ENCODE measurements at regions not wholly inside any gene's neighbourhood (a gene's known extent, or its start where the extent isn't known, plus 50 kb on each side); places are given as distances from the start of the nearest gene placed in this dataset.

- Histone ChIP-seq H3K36me3 (no peaks in the 10 kb centered on the region), H3K27me3 (replicated peaks in 1 of 7) (peaks cover 0 to 3% (median 0%) of the 10 kb centered on the region in 7 donors), H3K27ac (no peak overlapping the region), H3K4me3 (no peak overlapping the region), H3K9me3 (no peaks in the 10 kb centered on the region), H3K4me1 (no peaks in the 10 kb centered on the region)
- intact Hi-C loops (cut with DNase I; ENCODE audit: low total_unique reads) = no loop called here
- 55 to 71% (median 67%) methylated on average over 2 of the region's 2 CpGs for WGBS, 5 donors
- DNase-seq = no peak
- TF ChIP-seq POLR2A (IDR thresholded peaks at IDR 0.05) (no peak), POLR2AphosphoS5 (IDR thresholded peaks at IDR 0.05) (no peak)
- TF ChIP-seq, protein P1, sequence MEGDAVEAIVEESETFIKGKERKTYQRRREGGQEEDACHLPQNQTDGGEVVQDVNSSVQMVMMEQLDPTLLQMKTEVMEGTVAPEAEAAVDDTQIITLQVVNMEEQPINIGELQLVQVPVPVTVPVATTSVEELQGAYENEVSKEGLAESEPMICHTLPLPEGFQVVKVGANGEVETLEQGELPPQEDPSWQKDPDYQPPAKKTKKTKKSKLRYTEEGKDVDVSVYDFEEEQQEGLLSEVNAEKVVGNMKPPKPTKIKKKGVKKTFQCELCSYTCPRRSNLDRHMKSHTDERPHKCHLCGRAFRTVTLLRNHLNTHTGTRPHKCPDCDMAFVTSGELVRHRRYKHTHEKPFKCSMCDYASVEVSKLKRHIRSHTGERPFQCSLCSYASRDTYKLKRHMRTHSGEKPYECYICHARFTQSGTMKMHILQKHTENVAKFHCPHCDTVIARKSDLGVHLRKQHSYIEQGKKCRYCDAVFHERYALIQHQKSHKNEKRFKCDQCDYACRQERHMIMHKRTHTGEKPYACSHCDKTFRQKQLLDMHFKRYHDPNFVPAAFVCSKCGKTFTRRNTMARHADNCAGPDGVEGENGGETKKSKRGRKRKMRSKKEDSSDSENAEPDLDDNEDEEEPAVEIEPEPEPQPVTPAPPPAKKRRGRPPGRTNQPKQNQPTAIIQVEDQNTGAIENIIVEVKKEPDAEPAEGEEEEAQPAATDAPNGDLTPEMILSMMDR (IDR thresholded peaks at IDR 0.05 in 8 of 11, conservative IDR thresholded peaks at IDR 0.05 in 3 of 11) = no peak
Observed at GRCh38 chr6:87941556-87942358, 105.9 kb upstream of the SPACA1 start.

- no peaks in the 10 kb centered on the region for H3K36me3 ChIP-seq
Observed at GRCh38 chr6:87939776-87940175, 107.9 kb upstream of the SPACA1 start.

GRCh38 chr6:87938287-87938686 lies 109.4 kb upstream of the SPACA1 start:
- intact Hi-C loops (cut with DNase I; ENCODE audit: low total_unique reads) = loop anchor here (10.0 kb wide), 3 partner anchors 227 to 937 kb away; partner anchors contain the start of gene CNR1
- Histone ChIP-seq H3K4me1 (no peaks in the 10 kb centered on the region), H3K36me3 (no peaks in the 10 kb centered on the region), H3K27me3 (replicated peaks in 1 of 7) (peaks cover 0 to 3% (median 0%) of the 10 kb centered on the region in 7 donors), H3K27ac (no peak overlapping the region), H3K9me3 (no peaks in the 10 kb centered on the region), H3K4me3 (no peak overlapping the region)
- WGBS, 5 donors = 92 to 98% (median 95%) methylated on average over 4 of the region's 4 CpGs
- no peak for DNase-seq
- TF ChIP-seq POLR2A (IDR thresholded peaks at IDR 0.05) (no peak), POLR2AphosphoS5 (IDR thresholded peaks at IDR 0.05) (no peak)
- TF ChIP-seq, protein P1 (IDR thresholded peaks at IDR 0.05 in 8 of 11, conservative IDR thresholded peaks at IDR 0.05 in 3 of 11) = no peak

More at GRCh38 chr6:87939776-87940175, 107.9 kb upstream of the SPACA1 start:
- TF ChIP-seq POLR2A (IDR thresholded peaks at IDR 0.05) = no peak
- H3K9me3 ChIP-seq = no peaks in the 10 kb centered on the region
- H3K4me3 ChIP-seq = no peak overlapping the region
- no peak overlapping the region for H3K27ac ChIP-seq
- intact Hi-C loops (cut with DNase I; ENCODE audit: low total_unique reads) = loop anchor here (10.0 kb wide), 3 partner anchors 225 to 935 kb away; partner anchors contain the start of gene CNR1
- no peaks in the 10 kb centered on the region for H3K4me1 ChIP-seq
- DNase-seq = no peak
- WGBS, 5 donors = 92 to 100% (median 96%) methylated on average over 1 of the region's 1 CpG
- H3K27me3 ChIP-seq (replicated peaks in 1 of 7) = peaks cover 0 to 3% (median 0%) of the 10 kb centered on the region in 7 donors

- WGBS, 5 donors = 86 to 93% (median 93%) methylated on average over 9 of the region's 9 CpGs
- no peaks in the 10 kb centered on the region for H3K9me3 ChIP-seq
- no peak for TF ChIP-seq POLR2A (IDR thresholded peaks at IDR 0.05)
- TF ChIP-seq, protein P1 (IDR thresholded peaks at IDR 0.05 in 8 of 11, conservative IDR thresholded peaks at IDR 0.05 in 3 of 11) = no peak
- TF ChIP-seq POLR2AphosphoS5 (IDR thresholded peaks at IDR 0.05) = no peak
- no peaks in the 10 kb centered on the region for H3K27me3 ChIP-seq (replicated peaks in 1 of 7)
- H3K4me1 ChIP-seq = no peaks in the 10 kb centered on the region
- no peak overlapping the region for H3K4me3 ChIP-seq
- DNase-seq = no peak
- H3K36me3 ChIP-seq = no peaks in the 10 kb centered on the region
- H3K27ac ChIP-seq = no peak overlapping the region
- intact Hi-C loops (cut with DNase I; ENCODE audit: low total_unique reads) = loop anchor here (10.0 kb wide), 3 partner anchors 229 to 939 kb away; partner anchors contain the start of gene CNR1
Observed at GRCh38 chr6:87936065-87936464, 111.6 kb upstream of the SPACA1 start.
